GM06990 (cell line): ENCODE measurements at regions not wholly inside any gene's neighbourhood (a gene's known extent, or its start where the extent isn't known, plus 50 kb on each side); places are given as distances from the start of the nearest gene placed in this dataset.

ENCODE experiments used
- DNase-seq: peaks from one replicate; pipeline ENCODE4 v3.0.0-alpha.2; 2011; ENCODE audit not compliant: insufficient read length; ENCODE audit errors: extremely low read depth
- H3K27me3 ChIP-seq: replicated peaks from 2 replicates; pipeline ENCODE4 v1.6.0; 2011; ENCODE audit warnings: low read length; ENCODE audit not compliant: control insufficient read depth, insufficient read depth
- H3K36me3 ChIP-seq: 2 replicates; pipeline ENCODE4 v1.5.1; 2011; ENCODE audit warnings: low read length; ENCODE audit not compliant: control insufficient read depth, insufficient read depth
- H3K4me3 ChIP-seq: replicated peaks from 2 replicates; pipeline ENCODE4 v1.5.1; 2011; ENCODE audit warnings: low read depth, mild to moderate bottlenecking, control low read depth, low read length
- CTCF ChIP-seq: IDR thresholded peaks from 2 replicates; pipeline ENCODE4 v1.5.1; 2011; ENCODE audit warnings: low read length, control low read depth, mild to moderate bottlenecking, inconsistent platforms; ENCODE audit not compliant: insufficient read depth, poor library complexity, severe bottlenecking

- no peak for TF ChIP-seq CTCF
Observed at GRCh38 chr2:43034242-43034619, 192.2 kb downstream of the ZFP36L2 start.

GRCh38 chr2:43033466-43034241 is 192.8 kb downstream of the ZFP36L2 start:
- Histone ChIP-seq H3K4me3 (no peak overlapping the region), H3K27me3 (no peaks in the 10 kb centered on the region; the same call in none of the 2 replicates), H3K36me3 (no peaks in the 10 kb centered on the region)
- no peak for TF ChIP-seq CTCF
- DNase-seq: no peak

More at GRCh38 chr2:43034242-43034619, 192.2 kb downstream of the ZFP36L2 start:
- DNase-seq: no peak
- Histone ChIP-seq H3K36me3 (no peaks in the 10 kb centered on the region), H3K27me3 (no peaks in the 10 kb centered on the region; the same call in none of the 2 replicates), H3K4me3 (no peak overlapping the region)

GRCh38 chr2:43033016-43033270 is 193.5 kb downstream of the ZFP36L2 start:
- no peak for TF ChIP-seq CTCF
- Histone ChIP-seq H3K27me3 (no peaks in the 10 kb centered on the region; the same call in none of the 2 replicates), H3K4me3 (no peak overlapping the region), H3K36me3 (no peaks in the 10 kb centered on the region)
- no peak for DNase-seq

GRCh38 chr2:43032213-43033015 is 194.0 kb downstream of the ZFP36L2 start:
- no peaks in the 10 kb centered on the region; the same call in none of the 2 replicates for H3K27me3 ChIP-seq
- H3K36me3 ChIP-seq: no peaks in the 10 kb centered on the region
- TF ChIP-seq CTCF: no peak
- DNase-seq: no peak
- H3K4me3 ChIP-seq: no peak overlapping the region

DNA sequence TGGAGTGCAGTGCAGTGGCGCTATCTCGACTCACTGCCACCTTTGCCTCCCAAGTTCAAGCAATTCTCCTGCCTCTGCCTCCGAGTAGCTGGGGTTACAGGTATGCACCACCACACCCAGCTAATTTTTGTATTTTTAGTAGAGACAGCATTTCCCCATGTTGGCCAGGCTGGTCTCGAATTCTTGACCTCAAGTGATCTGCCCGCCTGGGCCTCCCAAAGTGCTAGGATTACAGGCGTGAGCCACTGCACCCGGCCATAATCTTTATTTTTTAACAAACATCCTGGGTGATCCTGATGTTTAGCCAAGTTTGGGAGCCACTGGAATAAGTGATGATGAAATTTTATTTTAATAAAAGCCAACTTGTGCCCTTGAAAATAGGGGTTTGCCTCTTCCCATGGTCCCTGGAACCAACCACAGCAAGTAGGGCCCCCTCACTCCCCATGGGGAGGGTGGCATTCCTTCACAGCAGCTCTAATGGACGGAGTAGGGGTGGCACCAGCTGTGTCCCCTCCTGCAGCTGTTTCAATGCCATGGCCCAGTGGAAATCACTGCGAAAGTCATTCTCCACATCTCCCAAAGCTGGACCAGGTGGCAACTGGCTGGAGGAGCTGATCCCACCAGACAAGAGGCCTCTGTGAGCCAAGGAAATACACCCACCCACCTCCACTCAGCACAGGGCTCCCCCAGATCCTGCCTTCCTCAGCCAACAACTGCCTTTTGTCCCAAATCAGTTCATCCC is 194.8 kb downstream of the ZFP36L2 start:
- DNase-seq: no peak
- Histone ChIP-seq H3K36me3 (no peaks in the 10 kb centered on the region), H3K27me3 (no peaks in the 10 kb centered on the region; the same call in none of the 2 replicates), H3K4me3 (no peak overlapping the region)
- no peak for TF ChIP-seq CTCF
